ENCODE measurements at regions not wholly inside any gene's neighbourhood (a gene's known extent, or its start where the extent isn't known, plus 50 kb on each side); places are given as distances from the start of the nearest gene placed in this dataset.

GRCh38 chr6:68167604-68168003, 467.5 kb upstream of the ADGRB3 start:
- TF ChIP-seq SETDB1 (IDR thresholded peaks at IDR 0.05; ENCODE audit: insufficient read length, low read length) (no peak), ZNF785 (tag by site-specific recombination; IDR thresholded peaks at IDR 0.05) (no peak), CTCF (tag by site-specific recombination; IDR thresholded peaks at IDR 0.05) (no peak), PRDM1 (tag by site-specific recombination; IDR thresholded peaks at IDR 0.05) (no peak), ZNF24 (tag by site-specific recombination; IDR thresholded peaks at IDR 0.05) (no peak), ZNF248 (tag by site-specific recombination; IDR thresholded peaks at IDR 0.05) (no peak), ZNF837 (tag by site-specific recombination; IDR thresholded peaks at IDR 0.05) (no peak), ZNF768 (tag by site-specific recombination; IDR thresholded peaks at IDR 0.05) (no peak), ZNF10 (tag by site-specific recombination; IDR thresholded peaks at IDR 0.05) (no peak), ZNF624 (tag by site-specific recombination; IDR thresholded peaks at IDR 0.05) (no peak), ZNF280C (tag by site-specific recombination; IDR thresholded peaks at IDR 0.05) (no peak), PBX3 (CRISPR knock-in tag; IDR thresholded peaks at IDR 0.05) (no peak)

Data from HEK293 (cell line).